SK-N-SH (cell line): ENCODE measurements at regions not wholly inside any gene's neighbourhood (a gene's known extent, or its start where the extent isn't known, plus 50 kb on each side); places are given as distances from the start of the nearest gene placed in this dataset.

Experiments
- CTCF ChIA-PET: fragments of 300-600, 350-600 bp; formaldehyde crosslinking; extraction: SDS; loops from one replicate; lab custom pipeline; 2021; lab: Yijun Ruan, JAX
- POLR2A ChIA-PET: fragments of 350-600 bp; sonication (Branson Sonifier 250); formaldehyde crosslinking; extraction: SDS; loops from one replicate; lab custom pipeline; 2020; ENCODE audit warnings: antibody characterized with exemption, inconsistent platforms; lab: Yijun Ruan, JAX
- DNase-seq: peaks from one replicate; pipeline ENCODE4 v3.0.0; 2012
- H2AFZ ChIP-seq: fragments of 200-600 bp; sonication (generic); 2 replicates; pipeline ENCODE4 v1.8.1; 2016; ENCODE audit warnings: antibody characterized with exemption, mild to moderate bottlenecking, low read depth
- H3F3A ChIP-seq: fragments of 200-600 bp; sonication (generic); replicated peaks from 2 replicates; pipeline ENCODE3; 2016; ENCODE audit warnings: antibody characterized with exemption, mild to moderate bottlenecking; ENCODE audit not compliant: insufficient read depth
- H3K27ac ChIP-seq, 2 experiments: fragments of 200-500 bp in 1 of 2; fragments of 200-600 bp in 1 of 2; sonication (Bioruptor generic) in 1 of 2; sonication (generic), shearing (Covaris generic) in 1 of 2; 2 replicates each; pipeline versions ENCODE4 v1.5.1 to v1.6.1; 2014 to 2016; ENCODE audit warnings: low read depth in 2 of 2, inconsistent platforms in 1 of 2, low read length in 1 of 2, mild to moderate bottlenecking in 1 of 2, mixed read lengths in 1 of 2
- H3K27me3 ChIP-seq: fragments of 200-600 bp; sonication (generic), shearing (Covaris generic); 2 replicates; pipeline ENCODE4 v1.6.1; 2016; ENCODE audit warnings: mixed run types; ENCODE audit not compliant: insufficient read depth
- H3K36me3 ChIP-seq, 2 experiments: fragments of 200-500 bp in 1 of 2; fragments of 200-600 bp in 1 of 2; sonication (Bioruptor generic) in 1 of 2; sonication (generic) in 1 of 2; replicated peaks in 1 of 2; 2 replicates each; pipeline versions ENCODE3 to v1.5.1; 2014 to 2016; ENCODE audit warnings: low read length in 1 of 2, mild to moderate bottlenecking in 1 of 2; ENCODE audit not compliant: insufficient read depth in 2 of 2, control insufficient read depth in 1 of 2
- H3K4me1 ChIP-seq, 2 experiments: fragments of 200-500 bp in 1 of 2; fragments of 200-600 bp in 1 of 2; sonication (Bioruptor generic) in 1 of 2; sonication (generic), shearing (Covaris generic) in 1 of 2; 2 replicates each; pipeline versions ENCODE4 v1.5.1 to v1.6.1; 2014 to 2016; ENCODE audit warnings: low read depth in 1 of 2, low read length in 1 of 2, mixed run types in 1 of 2; ENCODE audit not compliant: insufficient read depth in 2 of 2, control insufficient read depth in 1 of 2
- H3K4me2 ChIP-seq: fragments of 200-600 bp; sonication (generic), shearing (Covaris generic); 2 replicates; pipeline ENCODE4 v1.6.1; 2017; ENCODE audit warnings: mixed run types
- H3K4me3 ChIP-seq, 2 experiments: fragments of 200-500 bp in 1 of 2; fragments of 200-600 bp in 1 of 2; sonication (Bioruptor generic) in 1 of 2; sonication (generic), shearing (Covaris generic) in 1 of 2; 2 replicates each; pipeline versions ENCODE4 v1.5.1 to v1.8.1; 2014 to 2016; ENCODE audit warnings: low read depth in 2 of 2, inconsistent platforms in 1 of 2, low read length in 1 of 2, mild to moderate bottlenecking in 1 of 2, mixed read lengths in 1 of 2, moderate library complexity in 1 of 2
- H3K79me2 ChIP-seq: fragments of 200-600 bp; sonication (generic); 2 replicates; pipeline ENCODE4 v1.8.1; 2017; ENCODE audit warnings: mild to moderate bottlenecking; ENCODE audit not compliant: insufficient read depth
- H3K9ac ChIP-seq: fragments of 200-600 bp; sonication (generic); 2 replicates; pipeline ENCODE4 v1.6.1; 2017; ENCODE audit warnings: mixed run types
- H3K9me2 ChIP-seq: fragments of 200-600 bp; sonication (generic); 2 replicates; pipeline ENCODE4 v1.6.1; 2017; ENCODE audit warnings: mixed run types
- H3K9me3 ChIP-seq: fragments of 200-600 bp; sonication (generic); 2 replicates; pipeline ENCODE4 v1.6.1; 2017; ENCODE audit warnings: mixed run types, mild to moderate bottlenecking, moderate library complexity
- H4K20me1 ChIP-seq: fragments of 200-600 bp; sonication (generic); 2 replicates; pipeline ENCODE4 v1.6.1; 2017; ENCODE audit warnings: mild to moderate bottlenecking, mixed run types; ENCODE audit not compliant: insufficient read depth
- EZH2phosphoT487 ChIP-seq: fragments of 200-600 bp; sonication (generic); IDR thresholded peaks from 2 replicates; pipeline ENCODE4 v1.6.1; 2017; ENCODE audit warnings: low read depth, mixed run types, mild to moderate bottlenecking, antibody characterized with exemption, moderate library complexity, borderline replicate concordance
- FOSL2 ChIP-seq: IDR thresholded peaks from 2 replicates; pipeline ENCODE4 v1.4.0; 2012; ENCODE audit warnings: low read depth, mild to moderate bottlenecking, moderate library complexity, borderline replicate concordance
- GABPA ChIP-seq: IDR thresholded peaks from 2 replicates; pipeline ENCODE4 v1.4.0; 2012; ENCODE audit warnings: low read depth, mild to moderate bottlenecking
- GATA2 ChIP-seq: sonication (generic); formaldehyde crosslinking; IDR thresholded peaks from 2 replicates; pipeline ENCODE4 v1.5.0; 2020; ENCODE audit warnings: mild to moderate bottlenecking, missing genetic modification reagents
- IRF3 ChIP-seq: fragments of 150-350 bp; IDR thresholded peaks from 2 replicates; pipeline ENCODE4 v1.6.1; 2016; ENCODE audit warnings: mild to moderate bottlenecking, low read depth, low read length
- JUND ChIP-seq: IDR thresholded peaks from 2 replicates; pipeline ENCODE4 v1.4.0; 2012
- MXI1 ChIP-seq: IDR thresholded peaks from 2 replicates; pipeline ENCODE4 v1.6.1; 2012; ENCODE audit warnings: mild to moderate bottlenecking, low read depth, low read length, improper control_type of control experiment
- PBX3 ChIP-seq: IDR thresholded peaks from 2 replicates; pipeline ENCODE4; 2012
- RCOR1 ChIP-seq: fragments of 150-350 bp; IDR thresholded peaks from 2 replicates; pipeline ENCODE4 v1.6.1; 2017; ENCODE audit warnings: antibody characterized with exemption, low read length
- RFX5 ChIP-seq: IDR thresholded peaks from 2 replicates; pipeline ENCODE4 v1.6.1; 2012; ENCODE audit warnings: mild to moderate bottlenecking, improper control_type of control experiment, low read length
- RXRA ChIP-seq: IDR thresholded peaks from 2 replicates; pipeline ENCODE4 v1.4.0; 2012; ENCODE audit warnings: low read depth, mild to moderate bottlenecking, borderline replicate concordance
- SIN3A ChIP-seq: IDR thresholded peaks from 2 replicates; pipeline ENCODE4 v1.6.1; 2012; ENCODE audit warnings: low read depth, mild to moderate bottlenecking, low read length, moderate library complexity, borderline replicate concordance
- SMC3 ChIP-seq: IDR thresholded peaks from 2 replicates; pipeline ENCODE4 v1.6.1; 2012; ENCODE audit warnings: low read depth, low read length, improper control_type of control experiment
- TAF1 ChIP-seq: IDR thresholded peaks from 2 replicates; pipeline ENCODE4 v1.6.1; 2012; ENCODE audit warnings: low read depth, mild to moderate bottlenecking, low read length, moderate library complexity, borderline replicate concordance
- TCF12 ChIP-seq: IDR thresholded peaks from 2 replicates; pipeline ENCODE4 v1.4.0; 2012
- TEAD4 ChIP-seq: IDR thresholded peaks from 2 replicates; pipeline ENCODE4 v1.4.0; 2012; ENCODE audit warnings: mild to moderate bottlenecking, borderline replicate concordance; ENCODE audit not compliant: insufficient read depth
- USF1 ChIP-seq: IDR thresholded peaks from 2 replicates; pipeline ENCODE4 v1.4.0; 2012; ENCODE audit warnings: low read depth, borderline replicate concordance
- YY1 ChIP-seq: IDR thresholded peaks from 2 replicates; pipeline ENCODE4 v1.4.0; 2012; ENCODE audit warnings: low read depth, mild to moderate bottlenecking
- WGBS: methylation state at CpG from one replicate; pipeline ENCODE4 v1.1.6; 2017; ENCODE audit warnings: low lambda C conversion rate; 5-methylcytosine and 5-hydroxymethylcytosine counted together
- TF ChIP-seq, protein P1 (sequence below): IDR thresholded peaks from 2 replicates; pipeline ENCODE4 v1.4.0; 2012; ENCODE audit warnings: low read depth, borderline replicate concordance
- TF ChIP-seq, protein P2 (sequence below): IDR thresholded peaks from 2 replicates; pipeline ENCODE4 v1.6.1; 2012; ENCODE audit warnings: mild to moderate bottlenecking, low read depth, low read length, moderate library complexity

DNA sequence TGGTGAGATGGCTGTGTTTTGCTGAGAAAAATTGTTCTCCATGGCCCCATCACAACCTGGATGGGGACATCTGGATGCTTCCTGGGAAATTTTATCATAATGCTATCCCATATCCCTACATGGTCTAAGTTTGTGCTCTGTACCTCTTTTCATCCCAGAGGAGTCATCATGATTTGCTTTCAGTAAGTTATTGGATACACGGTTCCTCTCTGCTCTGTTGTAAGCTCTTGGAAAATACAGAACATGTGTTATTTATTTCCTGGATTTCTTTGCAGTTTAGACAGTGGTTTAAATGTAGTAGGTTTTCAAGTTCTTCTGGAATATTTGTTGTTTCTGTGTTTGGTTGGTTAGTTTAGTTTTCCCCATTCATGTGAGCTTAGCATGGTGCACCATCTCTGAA, 129.2 kb upstream of the ECI2 start (continued):
- TF ChIP-seq, protein P1, sequence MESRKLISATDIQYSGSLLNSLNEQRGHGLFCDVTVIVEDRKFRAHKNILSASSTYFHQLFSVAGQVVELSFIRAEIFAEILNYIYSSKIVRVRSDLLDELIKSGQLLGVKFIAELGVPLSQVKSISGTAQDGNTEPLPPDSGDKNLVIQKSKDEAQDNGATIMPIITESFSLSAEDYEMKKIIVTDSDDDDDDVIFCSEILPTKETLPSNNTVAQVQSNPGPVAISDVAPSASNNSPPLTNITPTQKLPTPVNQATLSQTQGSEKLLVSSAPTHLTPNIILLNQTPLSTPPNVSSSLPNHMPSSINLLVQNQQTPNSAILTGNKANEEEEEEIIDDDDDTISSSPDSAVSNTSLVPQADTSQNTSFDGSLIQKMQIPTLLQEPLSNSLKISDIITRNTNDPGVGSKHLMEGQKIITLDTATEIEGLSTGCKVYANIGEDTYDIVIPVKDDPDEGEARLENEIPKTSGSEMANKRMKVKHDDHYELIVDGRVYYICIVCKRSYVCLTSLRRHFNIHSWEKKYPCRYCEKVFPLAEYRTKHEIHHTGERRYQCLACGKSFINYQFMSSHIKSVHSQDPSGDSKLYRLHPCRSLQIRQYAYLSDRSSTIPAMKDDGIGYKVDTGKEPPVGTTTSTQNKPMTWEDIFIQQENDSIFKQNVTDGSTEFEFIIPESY = no peak

- TF ChIP-seq TAF1 (no peak), GABPA (no peak), GATA2 (no peak), JUND (no peak), RXRA (no peak), SMC3 (no peak), IRF3 (no peak), EZH2phosphoT487 (no peak), YY1 (no peak), USF1 (no peak), RCOR1 (no peak), FOSL2 (no peak), PBX3 (no peak), RFX5 (no peak), MXI1 (no peak), SIN3A (no peak), TEAD4 (no peak), TCF12 (no peak)
- TF ChIP-seq, protein P1 = no peak
- TF ChIP-seq, protein P2, sequence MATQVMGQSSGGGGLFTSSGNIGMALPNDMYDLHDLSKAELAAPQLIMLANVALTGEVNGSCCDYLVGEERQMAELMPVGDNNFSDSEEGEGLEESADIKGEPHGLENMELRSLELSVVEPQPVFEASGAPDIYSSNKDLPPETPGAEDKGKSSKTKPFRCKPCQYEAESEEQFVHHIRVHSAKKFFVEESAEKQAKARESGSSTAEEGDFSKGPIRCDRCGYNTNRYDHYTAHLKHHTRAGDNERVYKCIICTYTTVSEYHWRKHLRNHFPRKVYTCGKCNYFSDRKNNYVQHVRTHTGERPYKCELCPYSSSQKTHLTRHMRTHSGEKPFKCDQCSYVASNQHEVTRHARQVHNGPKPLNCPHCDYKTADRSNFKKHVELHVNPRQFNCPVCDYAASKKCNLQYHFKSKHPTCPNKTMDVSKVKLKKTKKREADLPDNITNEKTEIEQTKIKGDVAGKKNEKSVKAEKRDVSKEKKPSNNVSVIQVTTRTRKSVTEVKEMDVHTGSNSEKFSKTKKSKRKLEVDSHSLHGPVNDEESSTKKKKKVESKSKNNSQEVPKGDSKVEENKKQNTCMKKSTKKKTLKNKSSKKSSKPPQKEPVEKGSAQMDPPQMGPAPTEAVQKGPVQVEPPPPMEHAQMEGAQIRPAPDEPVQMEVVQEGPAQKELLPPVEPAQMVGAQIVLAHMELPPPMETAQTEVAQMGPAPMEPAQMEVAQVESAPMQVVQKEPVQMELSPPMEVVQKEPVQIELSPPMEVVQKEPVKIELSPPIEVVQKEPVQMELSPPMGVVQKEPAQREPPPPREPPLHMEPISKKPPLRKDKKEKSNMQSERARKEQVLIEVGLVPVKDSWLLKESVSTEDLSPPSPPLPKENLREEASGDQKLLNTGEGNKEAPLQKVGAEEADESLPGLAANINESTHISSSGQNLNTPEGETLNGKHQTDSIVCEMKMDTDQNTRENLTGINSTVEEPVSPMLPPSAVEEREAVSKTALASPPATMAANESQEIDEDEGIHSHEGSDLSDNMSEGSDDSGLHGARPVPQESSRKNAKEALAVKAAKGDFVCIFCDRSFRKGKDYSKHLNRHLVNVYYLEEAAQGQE = no peak
- no peak overlapping the region for H3K27ac ChIP-seq
- H3K9me2 ChIP-seq = no peaks in the 10 kb centered on the region
- peaks cover 3% of the 10 kb centered on the region; the same call in 1 of the 2 replicates for H3K27me3 ChIP-seq
- CTCF ChIA-PET = interaction anchor here (1.1 kb wide), 1 partner anchor 108 kb away, joined by 4 read pairs; no protein-coding TSS in a partner anchor
- DNase-seq = no peak
- H3F3A ChIP-seq = no peaks in the 10 kb centered on the region
- no peak overlapping the region for H3K4me3 ChIP-seq
- H4K20me1 ChIP-seq = no peaks in the 10 kb centered on the region
- no peak overlapping the region for H3K9ac ChIP-seq
- WGBS = 4% methylated on average over 3 of the region's 3 CpGs
- POLR2A ChIA-PET = no interaction called here
- no peak overlapping the region for H2AFZ ChIP-seq
- no peaks in the 10 kb centered on the region for H3K9me3 ChIP-seq
- H3K36me3 ChIP-seq = no peaks in the 10 kb centered on the region
- no peaks in the 10 kb centered on the region for H3K79me2 ChIP-seq
- no peak overlapping the region for H3K4me2 ChIP-seq
- no peaks in the 10 kb centered on the region for H3K4me1 ChIP-seq
Observed at GRCh38 chr6:4264081-4264480, 128.7 kb upstream of the ECI2 start.
